Stomach (tissue), 4 donors: ENCODE measurements at regions not wholly inside any gene's neighbourhood (a gene's known extent, or its start where the extent isn't known, plus 50 kb on each side); places are given as distances from the start of the nearest gene placed in this dataset.

Experiments
- CTCF ChIP-seq, 7 experiments: fragments of 450-650 bp in 4 of 7; fragments of 200-600 bp in 3 of 7; sonication (generic) in 3 of 7; IDR thresholded peaks; one replicate each; pipeline ENCODE4 v1.5.1; 2016 to 2019; ENCODE audit warnings: antibody characterized with exemption in 7 of 7, control low read depth in 2 of 7, mild to moderate bottlenecking in 1 of 7
- POLR2A ChIP-seq, 4 donors: fragments of 450-650 bp; IDR thresholded peaks; one replicate each; pipeline ENCODE4 v1.6.1; 2016; ENCODE audit warnings: antibody characterized with exemption in 4 of 4, control low read depth in 2 of 4, mild to moderate bottlenecking in 1 of 4, moderate library complexity in 1 of 4
- POLR2AphosphoS5 ChIP-seq, 3 donors: sonication (generic); formaldehyde crosslinking; IDR thresholded peaks; one replicate each; pipeline ENCODE4 v1.6.1; 2016; ENCODE audit warnings: antibody characterized with exemption in 3 of 3

GRCh38 chr4:25588206-25588605, 67.4 kb upstream of the SLC34A2 start:
- TF ChIP-seq POLR2A (IDR thresholded peaks at IDR 0.05) (no peak), CTCF (IDR thresholded peaks at IDR 0.05) (no peak), POLR2AphosphoS5 (IDR thresholded peaks at IDR 0.05) (no peak)
